WTC11 (cell line): ENCODE measurements at regions not wholly inside any gene's neighbourhood (a gene's known extent, or its start where the extent isn't known, plus 50 kb on each side); places are given as distances from the start of the nearest gene placed in this dataset.

ENCODE experiments used
- ATAC-seq: fragments of 200-7000 bp; cut with Tn5 transposase; 2 replicates; pipeline ENCODE4 v1.10.0; 2021; ENCODE audit warnings: mild to moderate bottlenecking, moderate library complexity
- CTCF ChIA-PET: fragments of 300-600 bp; sonication (Branson Sonifier 250); formaldehyde crosslinking; loops from one replicate; lab custom pipeline; 2021; ENCODE audit warnings: antibody characterized with exemption; lab: Charles Lee
- POLR2A ChIA-PET: fragments of 350-600 bp; sonication (Branson Sonifier 250); formaldehyde crosslinking; loops from one replicate; lab custom pipeline; 2021; ENCODE audit warnings: antibody characterized with exemption; lab: Charles Lee
- DNase-seq: peaks from one replicate; pipeline ENCODE4 v3.0.0; 2021; ENCODE audit warnings: low spot score
- H3K27ac Mint-ChIP-seq: 2 replicates; pipeline ENCODE4 v1.8.0; 2021; ENCODE audit warnings: mixed read lengths
- H3K27me3 Mint-ChIP-seq: 2 replicates; pipeline ENCODE4 v1.8.0; 2021; ENCODE audit warnings: low read depth, mild to moderate bottlenecking, moderate library complexity, mixed read lengths
- H3K36me3 Mint-ChIP-seq: 2 replicates; pipeline ENCODE4 v1.8.0; 2021; ENCODE audit warnings: mixed read lengths
- H3K4me1 Mint-ChIP-seq: 2 replicates; pipeline ENCODE4 v1.8.0; 2022; ENCODE audit warnings: mixed read lengths
- H3K4me3 Mint-ChIP-seq: 2 replicates; pipeline ENCODE4 v1.8.0; 2021; ENCODE audit warnings: mild to moderate bottlenecking, moderate library complexity, mixed read lengths
- H3K9me3 Mint-ChIP-seq: 2 replicates; pipeline ENCODE4 v1.8.0; 2021; ENCODE audit warnings: mixed read lengths
- CBFB ChIP-seq: sonication (generic); formaldehyde crosslinking; IDR thresholded peaks from 2 replicates; pipeline ENCODE4 v1.8.1; 2022; ENCODE audit warnings: mild to moderate bottlenecking, low read depth, missing genetic modification reagents
- ELF4 ChIP-seq: sonication (generic); formaldehyde crosslinking; IDR thresholded peaks from 2 replicates; pipeline ENCODE4 v1.8.1; 2022; ENCODE audit warnings: low read depth, mild to moderate bottlenecking, moderate library complexity, missing genetic modification reagents
- JAZF1 ChIP-seq: fragments of 250-450 bp; sonication (Bioruptor Pico); IDR thresholded peaks from 2 replicates; pipeline ENCODE4 v1.9.0; 2021; ENCODE audit warnings: moderate library complexity, mild to moderate bottlenecking, inconsistent platforms
- JUN ChIP-seq: sonication (generic); formaldehyde crosslinking; IDR thresholded peaks from 2 replicates; pipeline ENCODE4 v1.8.0; 2023; ENCODE audit warnings: mild to moderate bottlenecking, missing genetic modification reagents
- NFATC4 ChIP-seq: fragments of 250-450 bp; sonication (Bioruptor Pico); IDR thresholded peaks from 2 replicates; pipeline ENCODE4 v1.9.0; 2021; ENCODE audit warnings: mild to moderate bottlenecking
- NFYB ChIP-seq: sonication (generic); formaldehyde crosslinking; conservative IDR thresholded peaks from 2 replicates; pipeline ENCODE4 v1.8.0; 2022; ENCODE audit warnings: low read depth, missing genetic modification reagents
- OVOL2 ChIP-seq: fragments of 250-450 bp; sonication (Bioruptor Pico); IDR thresholded peaks from 2 replicates; pipeline ENCODE4 v1.9.0; 2021; ENCODE audit warnings: mild to moderate bottlenecking, borderline replicate concordance
- TEAD4 ChIP-seq: sonication (generic); formaldehyde crosslinking; IDR thresholded peaks from 2 replicates; pipeline ENCODE4 v1.8.0; 2022; ENCODE audit warnings: mild to moderate bottlenecking, missing genetic modification reagents
- ZNF317 ChIP-seq: sonication (generic); formaldehyde crosslinking; IDR thresholded peaks from 2 replicates; pipeline ENCODE4 v1.8.1; 2023; ENCODE audit warnings: low read depth, mild to moderate bottlenecking, moderate library complexity, missing genetic modification reagents, borderline replicate concordance
- ZNF416 ChIP-seq: fragments of 250-450 bp; sonication (Bioruptor Pico); IDR thresholded peaks from 2 replicates; pipeline ENCODE4 v1.9.0; 2021; ENCODE audit warnings: mild to moderate bottlenecking, inconsistent platforms
- ZNF423 ChIP-seq: fragments of 250-450 bp; sonication (Bioruptor Pico); IDR thresholded peaks from 2 replicates; pipeline ENCODE4 v2.1.2; 2022; ENCODE audit warnings: mild to moderate bottlenecking, moderate library complexity
- TF ChIP-seq, protein P1 (sequence below): sonication (generic); formaldehyde crosslinking; IDR thresholded peaks from 2 replicates; pipeline ENCODE4 v1.8.0; 2023; ENCODE audit warnings: mild to moderate bottlenecking, missing genetic modification reagents
- TF ChIP-seq, protein P2 (sequence below): fragments of 200-600 bp; IDR thresholded peaks from 2 replicates; pipeline ENCODE4 v1.8.0; 2022; ENCODE audit warnings: antibody characterized with exemption
- TF ChIP-seq, protein P3 (sequence below): sonication (generic); formaldehyde crosslinking; IDR thresholded peaks from 2 replicates; pipeline ENCODE4 v1.8.0; 2022; ENCODE audit warnings: missing genetic modification reagents
- TF ChIP-seq, protein P4 (sequence below): sonication (generic); formaldehyde crosslinking; IDR thresholded peaks from 2 replicates; pipeline ENCODE4 v1.8.0; 2022; ENCODE audit warnings: mild to moderate bottlenecking, missing genetic modification reagents
- TF ChIP-seq, protein P5 (sequence below): sonication (generic); formaldehyde crosslinking; IDR thresholded peaks from 2 replicates; pipeline ENCODE4 v1.8.1; 2022; ENCODE audit warnings: mild to moderate bottlenecking, moderate library complexity, missing genetic modification reagents
- TF ChIP-seq, protein P6 (sequence below): sonication (generic); formaldehyde crosslinking; IDR thresholded peaks from 2 replicates; pipeline ENCODE4 v1.8.0; 2022; ENCODE audit warnings: mild to moderate bottlenecking, missing genetic modification reagents

DNA sequence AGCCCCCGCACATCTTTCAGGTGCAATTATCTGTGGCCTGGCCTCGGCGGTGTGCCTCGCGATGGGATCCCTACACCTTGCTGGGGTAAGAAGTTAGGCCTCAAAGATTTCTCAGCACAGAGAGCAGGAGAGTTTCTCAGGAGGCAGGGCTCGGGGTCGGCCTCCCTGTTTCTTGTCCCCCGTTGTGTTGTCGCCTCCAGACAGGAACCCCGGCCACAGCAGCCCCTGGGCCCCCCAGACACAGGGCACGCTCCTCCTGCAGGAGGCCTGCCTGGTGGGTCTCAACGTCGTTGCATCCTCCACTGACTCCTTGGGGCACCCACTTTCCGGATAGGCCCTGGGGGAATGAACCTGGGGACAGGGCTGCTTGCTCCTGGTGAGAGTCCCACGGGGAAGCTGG is 229.1 kb upstream of the SHH start:
- H3K9me3 Mint-ChIP-seq, result peaks cover 14% of the 10 kb centered on the region
- H3K27ac Mint-ChIP-seq, result no peak overlapping the region
- TF ChIP-seq OVOL2, result no peak
- no peak for TF ChIP-seq CBFB (CRISPR knock-in tag)
- TF ChIP-seq, protein P1, sequence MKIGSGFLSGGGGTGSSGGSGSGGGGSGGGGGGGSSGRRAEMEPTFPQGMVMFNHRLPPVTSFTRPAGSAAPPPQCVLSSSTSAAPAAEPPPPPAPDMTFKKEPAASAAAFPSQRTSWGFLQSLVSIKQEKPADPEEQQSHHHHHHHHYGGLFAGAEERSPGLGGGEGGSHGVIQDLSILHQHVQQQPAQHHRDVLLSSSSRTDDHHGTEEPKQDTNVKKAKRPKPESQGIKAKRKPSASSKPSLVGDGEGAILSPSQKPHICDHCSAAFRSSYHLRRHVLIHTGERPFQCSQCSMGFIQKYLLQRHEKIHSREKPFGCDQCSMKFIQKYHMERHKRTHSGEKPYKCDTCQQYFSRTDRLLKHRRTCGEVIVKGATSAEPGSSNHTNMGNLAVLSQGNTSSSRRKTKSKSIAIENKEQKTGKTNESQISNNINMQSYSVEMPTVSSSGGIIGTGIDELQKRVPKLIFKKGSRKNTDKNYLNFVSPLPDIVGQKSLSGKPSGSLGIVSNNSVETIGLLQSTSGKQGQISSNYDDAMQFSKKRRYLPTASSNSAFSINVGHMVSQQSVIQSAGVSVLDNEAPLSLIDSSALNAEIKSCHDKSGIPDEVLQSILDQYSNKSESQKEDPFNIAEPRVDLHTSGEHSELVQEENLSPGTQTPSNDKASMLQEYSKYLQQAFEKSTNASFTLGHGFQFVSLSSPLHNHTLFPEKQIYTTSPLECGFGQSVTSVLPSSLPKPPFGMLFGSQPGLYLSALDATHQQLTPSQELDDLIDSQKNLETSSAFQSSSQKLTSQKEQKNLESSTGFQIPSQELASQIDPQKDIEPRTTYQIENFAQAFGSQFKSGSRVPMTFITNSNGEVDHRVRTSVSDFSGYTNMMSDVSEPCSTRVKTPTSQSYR (CRISPR knock-in tag), result no peak
- TF ChIP-seq ZNF317 (CRISPR knock-in tag), result no peak
- CTCF ChIA-PET, result no interaction called here
- DNase-seq (no peak), ATAC-seq (no peak)
- H3K36me3 Mint-ChIP-seq, result peaks cover 20% of the 10 kb centered on the region
- H3K4me3 Mint-ChIP-seq, result no peak overlapping the region
- peaks cover 2% of the 10 kb centered on the region; the same call in 1 of the 2 replicates for H3K27me3 Mint-ChIP-seq
- H3K4me1 Mint-ChIP-seq, result no peaks in the 10 kb centered on the region; the same call in 1 of the 2 replicates
- POLR2A ChIA-PET, result no interaction called here

DNA sequence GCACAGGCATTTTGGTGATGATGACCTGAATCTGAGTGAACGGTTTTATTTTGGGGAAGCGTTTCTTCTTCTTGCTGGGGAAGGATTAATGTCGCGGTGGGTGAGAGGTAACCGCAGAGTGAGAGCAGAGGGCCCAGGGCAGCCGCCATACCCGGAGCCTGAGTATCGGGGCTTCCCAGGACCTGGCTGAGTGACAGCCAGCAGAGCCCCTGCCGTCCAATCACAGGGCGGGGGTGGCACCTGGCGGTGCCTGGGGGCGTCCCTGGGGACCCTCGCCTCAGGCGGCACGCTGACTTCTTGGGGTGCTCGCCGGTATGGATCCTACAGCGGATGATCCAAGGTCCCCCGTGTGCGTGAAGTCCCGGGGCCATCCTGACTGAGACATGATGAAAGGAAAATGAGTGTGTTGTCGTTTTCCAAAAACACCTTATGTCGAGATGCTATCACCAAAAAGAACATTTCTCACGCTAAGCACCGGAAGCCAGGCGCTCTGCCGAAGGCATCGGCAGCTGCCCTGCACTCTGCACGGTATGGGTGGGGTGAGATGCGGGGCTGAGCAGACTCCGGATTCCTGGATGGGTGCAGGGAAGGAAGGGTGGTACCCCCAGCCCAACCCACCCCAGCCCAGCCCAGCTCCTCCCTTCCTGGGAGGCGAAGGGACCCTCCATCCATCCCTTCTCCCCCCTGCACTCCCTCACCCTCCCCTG is 227.9 kb upstream of the SHH start:
- Mint-ChIP-seq H3K36me3 (peaks cover 18% of the 10 kb centered on the region), H3K9me3 (peaks cover 11% of the 10 kb centered on the region), H3K27me3 (peaks cover 2% of the 10 kb centered on the region; the same call in 1 of the 2 replicates), H3K4me1 (no peaks in the 10 kb centered on the region; the same call in 1 of the 2 replicates), H3K27ac (no peak overlapping the region), H3K4me3 (no peak overlapping the region)
- DNase-seq, result no peak
- ATAC-seq, result no peak
- CTCF ChIA-PET, result no interaction called here
- POLR2A ChIA-PET, result no interaction called here
- TF ChIP-seq NFYB (CRISPR knock-in tag), result peak; percentile 46
- TF ChIP-seq NFATC4 (CRISPR knock-in tag), result no peak

DNA sequence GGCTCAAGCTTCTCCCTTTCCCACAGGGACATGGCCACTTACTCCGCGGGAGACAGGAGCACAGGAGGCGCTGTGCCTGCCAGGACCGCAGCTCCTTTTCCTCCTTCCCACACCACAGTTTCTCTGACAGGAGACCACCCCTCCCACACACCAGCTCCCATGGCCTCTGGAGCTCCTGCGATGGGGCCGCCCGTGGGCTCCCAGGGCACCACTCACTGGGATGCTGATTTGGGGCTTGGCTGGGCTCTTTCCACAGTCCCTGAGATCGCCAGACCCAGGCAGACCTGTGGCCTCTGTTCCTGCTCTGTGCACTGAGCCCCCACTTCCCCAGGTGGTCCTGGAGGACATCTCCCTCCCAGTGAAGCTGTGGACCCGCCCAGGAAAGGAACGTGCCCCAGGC is 226.9 kb upstream of the SHH start:
- peaks cover 2% of the 10 kb centered on the region; the same call in 1 of the 2 replicates for H3K27me3 Mint-ChIP-seq
- ATAC-seq (no peak), DNase-seq (no peak)
- no peak for TF ChIP-seq ELF4
- no peak for TF ChIP-seq JUN (CRISPR knock-in tag)
- TF ChIP-seq, protein P2, sequence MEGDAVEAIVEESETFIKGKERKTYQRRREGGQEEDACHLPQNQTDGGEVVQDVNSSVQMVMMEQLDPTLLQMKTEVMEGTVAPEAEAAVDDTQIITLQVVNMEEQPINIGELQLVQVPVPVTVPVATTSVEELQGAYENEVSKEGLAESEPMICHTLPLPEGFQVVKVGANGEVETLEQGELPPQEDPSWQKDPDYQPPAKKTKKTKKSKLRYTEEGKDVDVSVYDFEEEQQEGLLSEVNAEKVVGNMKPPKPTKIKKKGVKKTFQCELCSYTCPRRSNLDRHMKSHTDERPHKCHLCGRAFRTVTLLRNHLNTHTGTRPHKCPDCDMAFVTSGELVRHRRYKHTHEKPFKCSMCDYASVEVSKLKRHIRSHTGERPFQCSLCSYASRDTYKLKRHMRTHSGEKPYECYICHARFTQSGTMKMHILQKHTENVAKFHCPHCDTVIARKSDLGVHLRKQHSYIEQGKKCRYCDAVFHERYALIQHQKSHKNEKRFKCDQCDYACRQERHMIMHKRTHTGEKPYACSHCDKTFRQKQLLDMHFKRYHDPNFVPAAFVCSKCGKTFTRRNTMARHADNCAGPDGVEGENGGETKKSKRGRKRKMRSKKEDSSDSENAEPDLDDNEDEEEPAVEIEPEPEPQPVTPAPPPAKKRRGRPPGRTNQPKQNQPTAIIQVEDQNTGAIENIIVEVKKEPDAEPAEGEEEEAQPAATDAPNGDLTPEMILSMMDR, result no peak
- TF ChIP-seq ZNF416 (CRISPR knock-in tag), result no peak
- TF ChIP-seq, protein P3, sequence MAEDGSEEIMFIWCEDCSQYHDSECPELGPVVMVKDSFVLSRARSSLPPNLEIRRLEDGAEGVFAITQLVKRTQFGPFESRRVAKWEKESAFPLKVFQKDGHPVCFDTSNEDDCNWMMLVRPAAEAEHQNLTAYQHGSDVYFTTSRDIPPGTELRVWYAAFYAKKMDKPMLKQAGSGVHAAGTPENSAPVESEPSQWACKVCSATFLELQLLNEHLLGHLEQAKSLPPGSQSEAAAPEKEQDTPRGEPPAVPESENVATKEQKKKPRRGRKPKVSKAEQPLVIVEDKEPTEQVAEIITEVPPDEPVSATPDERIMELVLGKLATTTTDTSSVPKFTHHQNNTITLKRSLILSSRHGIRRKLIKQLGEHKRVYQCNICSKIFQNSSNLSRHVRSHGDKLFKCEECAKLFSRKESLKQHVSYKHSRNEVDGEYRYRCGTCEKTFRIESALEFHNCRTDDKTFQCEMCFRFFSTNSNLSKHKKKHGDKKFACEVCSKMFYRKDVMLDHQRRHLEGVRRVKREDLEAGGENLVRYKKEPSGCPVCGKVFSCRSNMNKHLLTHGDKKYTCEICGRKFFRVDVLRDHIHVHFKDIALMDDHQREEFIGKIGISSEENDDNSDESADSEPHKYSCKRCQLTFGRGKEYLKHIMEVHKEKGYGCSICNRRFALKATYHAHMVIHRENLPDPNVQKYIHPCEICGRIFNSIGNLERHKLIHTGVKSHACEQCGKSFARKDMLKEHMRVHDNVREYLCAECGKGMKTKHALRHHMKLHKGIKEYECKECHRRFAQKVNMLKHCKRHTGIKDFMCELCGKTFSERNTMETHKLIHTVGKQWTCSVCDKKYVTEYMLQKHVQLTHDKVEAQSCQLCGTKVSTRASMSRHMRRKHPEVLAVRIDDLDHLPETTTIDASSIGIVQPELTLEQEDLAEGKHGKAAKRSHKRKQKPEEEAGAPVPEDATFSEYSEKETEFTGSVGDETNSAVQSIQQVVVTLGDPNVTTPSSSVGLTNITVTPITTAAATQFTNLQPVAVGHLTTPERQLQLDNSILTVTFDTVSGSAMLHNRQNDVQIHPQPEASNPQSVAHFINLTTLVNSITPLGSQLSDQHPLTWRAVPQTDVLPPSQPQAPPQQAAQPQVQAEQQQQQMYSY (CRISPR knock-in tag), result no peak
- TF ChIP-seq, protein P4, sequence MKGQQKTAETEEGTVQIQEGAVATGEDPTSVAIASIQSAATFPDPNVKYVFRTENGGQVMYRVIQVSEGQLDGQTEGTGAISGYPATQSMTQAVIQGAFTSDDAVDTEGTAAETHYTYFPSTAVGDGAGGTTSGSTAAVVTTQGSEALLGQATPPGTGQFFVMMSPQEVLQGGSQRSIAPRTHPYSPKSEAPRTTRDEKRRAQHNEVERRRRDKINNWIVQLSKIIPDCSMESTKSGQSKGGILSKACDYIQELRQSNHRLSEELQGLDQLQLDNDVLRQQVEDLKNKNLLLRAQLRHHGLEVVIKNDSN (CRISPR knock-in tag), result no peak
- TF ChIP-seq JAZF1 (CRISPR knock-in tag), result no peak
- TF ChIP-seq, protein P5, sequence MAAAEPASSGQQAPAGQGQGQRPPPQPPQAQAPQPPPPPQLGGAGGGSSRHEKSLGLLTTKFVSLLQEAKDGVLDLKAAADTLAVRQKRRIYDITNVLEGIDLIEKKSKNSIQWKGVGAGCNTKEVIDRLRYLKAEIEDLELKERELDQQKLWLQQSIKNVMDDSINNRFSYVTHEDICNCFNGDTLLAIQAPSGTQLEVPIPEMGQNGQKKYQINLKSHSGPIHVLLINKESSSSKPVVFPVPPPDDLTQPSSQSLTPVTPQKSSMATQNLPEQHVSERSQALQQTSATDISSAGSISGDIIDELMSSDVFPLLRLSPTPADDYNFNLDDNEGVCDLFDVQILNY (CRISPR knock-in tag), result no peak
- TF ChIP-seq, protein P6, sequence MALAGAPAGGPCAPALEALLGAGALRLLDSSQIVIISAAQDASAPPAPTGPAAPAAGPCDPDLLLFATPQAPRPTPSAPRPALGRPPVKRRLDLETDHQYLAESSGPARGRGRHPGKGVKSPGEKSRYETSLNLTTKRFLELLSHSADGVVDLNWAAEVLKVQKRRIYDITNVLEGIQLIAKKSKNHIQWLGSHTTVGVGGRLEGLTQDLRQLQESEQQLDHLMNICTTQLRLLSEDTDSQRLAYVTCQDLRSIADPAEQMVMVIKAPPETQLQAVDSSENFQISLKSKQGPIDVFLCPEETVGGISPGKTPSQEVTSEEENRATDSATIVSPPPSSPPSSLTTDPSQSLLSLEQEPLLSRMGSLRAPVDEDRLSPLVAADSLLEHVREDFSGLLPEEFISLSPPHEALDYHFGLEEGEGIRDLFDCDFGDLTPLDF (CRISPR knock-in tag), result no peak
- no peak for TF ChIP-seq ZNF423 (CRISPR knock-in tag)
- TF ChIP-seq TEAD4, result no peak

More for the DNA sequence above, 226.9 kb upstream of the SHH start:
- Mint-ChIP-seq H3K4me3 (no peak overlapping the region), H3K9me3 (peaks cover 13% of the 10 kb centered on the region), H3K4me1 (no peaks in the 10 kb centered on the region; the same call in 1 of the 2 replicates), H3K27ac (no peak overlapping the region), H3K36me3 (peaks cover 21% of the 10 kb centered on the region)
- ChIA-PET POLR2A (no interaction called here), CTCF (interaction anchor here (0.5 kb wide), 1 partner anchor 174 kb away, joined by 4 read pairs; no protein-coding TSS in a partner anchor)
